ENCODE measurements at regions not wholly inside any gene's neighbourhood (a gene's known extent, or its start where the extent isn't known, plus 50 kb on each side); places are given as distances from the start of the nearest gene placed in this dataset.
"Not testable (repeated sequence)": the region's sequence is repeated elsewhere in the genome, so short reads cannot be mapped to it uniquely, and the experiment has no call there.

GRCh38 chr9:129545876-129546275 is 75.0 kb downstream of the C9orf50 start:
- not testable (repeated sequence) for DNase-seq (ENCODE audit: low spot score)

GRCh38 chr9:129544761-129545160 is 76.1 kb downstream of the C9orf50 start:
- DNase-seq (ENCODE audit: low spot score): peak; percentile 45

- DNase-seq (ENCODE audit: low spot score): no peak
Observed at GRCh38 chr9:129542741-129543140, 78.2 kb downstream of the C9orf50 start.

GRCh38 chr9:129541270-129541669 is 79.6 kb downstream of the C9orf50 start:
- no peak for DNase-seq (ENCODE audit: low spot score)

GRCh38 chr9:129539446-129539845 is 81.5 kb downstream of the C9orf50 start:
- no peak for DNase-seq (ENCODE audit: low spot score)

GRCh38 chr9:129531860-129532402 is 89.0 kb downstream of the C9orf50 start:
- not testable (repeated sequence) for DNase-seq (ENCODE audit: low spot score)

- not testable (repeated sequence) for DNase-seq (ENCODE audit: low spot score)
Observed at GRCh38 chr9:129527955-129528354, 92.9 kb downstream of the C9orf50 start.

GRCh38 chr9:129525656-129526196 is 95.2 kb downstream of the C9orf50 start:
- no peak for DNase-seq (ENCODE audit: low spot score)

- DNase-seq (ENCODE audit: low spot score): no peak
Observed at GRCh38 chr9:129524582-129525270, 96.2 kb downstream of the C9orf50 start.

- DNase-seq (ENCODE audit: low spot score): no peak
Observed at GRCh38 chr9:129523943-129524581, 96.8 kb downstream of the C9orf50 start.

GRCh38 chr9:129522351-129522750 is 98.5 kb downstream of the C9orf50 start:
- no peak for DNase-seq (ENCODE audit: low spot score)

- no peak for DNase-seq (ENCODE audit: low spot score)
Observed at GRCh38 chr9:129520082-129520481, 100.8 kb downstream of the C9orf50 start.

- no peak for DNase-seq (ENCODE audit: low spot score)
Observed at GRCh38 chr9:129518074-129518473, 102.8 kb downstream of the C9orf50 start.

GRCh38 chr9:129517006-129517405 is 103.9 kb downstream of the C9orf50 start:
- no peak for DNase-seq (ENCODE audit: low spot score)

- DNase-seq (ENCODE audit: low spot score): no peak
Observed at GRCh38 chr9:129514891-129515290, 106.0 kb downstream of the C9orf50 start.

GRCh38 chr9:129514497-129514867 is 106.4 kb downstream of the C9orf50 start:
- no peak for DNase-seq (ENCODE audit: low spot score)

GRCh38 chr9:129513856-129514496 is 106.9 kb downstream of the C9orf50 start:
- no peak for DNase-seq (ENCODE audit: low spot score)

GRCh38 chr9:129513282-129513681 is 107.6 kb downstream of the C9orf50 start:
- DNase-seq (ENCODE audit: low spot score): no peak

GRCh38 chr9:129511285-129511900 is 109.5 kb downstream of the C9orf50 start:
- DNase-seq (ENCODE audit: low spot score): no peak

GRCh38 chr9:129509533-129509928 is 111.4 kb downstream of the C9orf50 start:
- peak; percentile 38 for DNase-seq (ENCODE audit: low spot score)

- no peak for DNase-seq (ENCODE audit: low spot score)
Observed at GRCh38 chr9:129507805-129508204, 113.1 kb downstream of the C9orf50 start.

- DNase-seq (ENCODE audit: low spot score): no peak
Observed at GRCh38 chr9:129506892-129507291, 114.0 kb downstream of the C9orf50 start.
